GM18870 (cell line): ENCODE measurements at regions not wholly inside any gene's neighbourhood (a gene's known extent, or its start where the extent isn't known, plus 50 kb on each side); places are given as distances from the start of the nearest gene placed in this dataset.
"Not testable (repeated sequence)": the region's sequence is repeated elsewhere in the genome, so short reads cannot be mapped to it uniquely, and the experiment has no call there.

Experiments
- ATAC-seq: cut with Tn5 transposase; IDR thresholded peaks from one replicate; pipeline ENCODE4 v1.9.1; 2021; ENCODE audit warnings: moderate library complexity; ENCODE audit not compliant: unreplicated experiment

DNA sequence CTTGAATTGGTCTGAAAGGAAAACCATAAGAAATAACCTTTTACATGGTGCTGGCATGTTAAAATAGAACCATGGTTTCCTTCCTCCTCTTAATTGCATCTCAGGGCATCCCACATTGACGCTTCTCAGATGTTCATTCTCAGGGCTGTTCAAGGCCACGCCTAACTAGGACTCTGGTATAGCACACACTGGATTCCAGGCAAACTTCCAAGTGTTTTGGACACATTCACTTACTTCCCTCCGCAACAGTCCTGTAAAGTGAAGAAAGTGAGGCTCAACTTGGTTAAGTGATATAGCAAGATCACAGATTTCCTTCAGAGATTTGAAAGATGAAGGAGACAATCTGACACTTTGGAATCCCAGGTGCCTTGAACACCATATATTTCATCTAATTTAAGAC lies 244.8 kb downstream of the DUSP10 start:
- ATAC-seq, result no peak

DNA sequence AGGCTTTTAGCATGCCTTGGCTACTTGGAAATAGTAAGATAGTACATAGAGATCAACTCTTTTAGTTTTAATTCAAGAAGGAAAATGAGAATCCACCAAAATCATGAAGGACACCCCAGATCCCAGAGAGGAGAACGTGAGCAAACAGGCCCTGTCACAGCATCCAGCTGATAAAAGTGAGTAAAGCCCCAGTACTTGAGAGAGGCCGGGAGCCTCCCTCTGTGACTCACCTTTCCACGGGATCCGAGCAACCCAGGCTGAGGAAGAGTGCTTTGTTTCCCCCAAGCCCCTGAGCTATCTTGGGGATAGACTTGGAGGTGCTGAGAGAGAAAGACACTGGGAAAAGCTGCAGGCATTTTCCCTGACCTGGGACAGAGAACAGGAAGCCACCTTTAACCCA lies 238.6 kb downstream of the DUSP10 start:
- ATAC-seq, result no peak

DNA sequence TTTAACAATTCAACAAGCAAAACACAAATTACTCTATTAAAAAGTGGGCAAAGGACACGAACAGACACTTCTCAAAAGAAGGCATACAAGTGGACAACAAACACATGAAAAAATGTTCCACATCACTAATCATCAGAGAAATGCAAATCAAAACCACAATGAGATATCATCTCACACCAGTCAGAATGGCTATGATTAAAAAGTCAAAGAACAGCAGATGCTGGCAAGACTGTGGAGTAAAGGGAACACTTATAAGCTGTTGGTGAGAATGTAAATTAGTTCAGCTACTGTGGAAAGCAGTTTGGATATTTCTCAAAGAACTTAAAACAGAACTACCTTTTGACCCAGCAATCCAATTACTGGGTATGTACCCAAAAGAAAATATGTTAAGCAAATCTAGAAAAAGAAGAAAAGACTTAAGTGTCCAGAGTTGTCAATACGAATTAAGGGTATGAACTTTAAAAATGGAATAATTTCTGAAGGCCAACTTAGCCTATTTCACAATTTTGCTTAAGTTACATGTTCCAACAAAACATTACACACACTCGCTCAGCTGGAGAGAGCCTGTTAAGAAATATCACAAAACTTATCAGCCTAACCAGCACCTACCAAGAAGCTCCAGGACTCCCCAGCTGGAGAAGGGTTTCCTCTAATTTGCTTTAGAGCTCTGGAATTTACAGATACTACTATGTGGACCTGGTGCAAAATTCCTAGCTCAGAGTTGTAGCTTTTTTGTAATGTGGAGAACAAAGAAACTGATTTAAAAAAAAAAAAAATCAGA lies 232.1 kb downstream of the DUSP10 start:
- ATAC-seq, result no peak

DNA sequence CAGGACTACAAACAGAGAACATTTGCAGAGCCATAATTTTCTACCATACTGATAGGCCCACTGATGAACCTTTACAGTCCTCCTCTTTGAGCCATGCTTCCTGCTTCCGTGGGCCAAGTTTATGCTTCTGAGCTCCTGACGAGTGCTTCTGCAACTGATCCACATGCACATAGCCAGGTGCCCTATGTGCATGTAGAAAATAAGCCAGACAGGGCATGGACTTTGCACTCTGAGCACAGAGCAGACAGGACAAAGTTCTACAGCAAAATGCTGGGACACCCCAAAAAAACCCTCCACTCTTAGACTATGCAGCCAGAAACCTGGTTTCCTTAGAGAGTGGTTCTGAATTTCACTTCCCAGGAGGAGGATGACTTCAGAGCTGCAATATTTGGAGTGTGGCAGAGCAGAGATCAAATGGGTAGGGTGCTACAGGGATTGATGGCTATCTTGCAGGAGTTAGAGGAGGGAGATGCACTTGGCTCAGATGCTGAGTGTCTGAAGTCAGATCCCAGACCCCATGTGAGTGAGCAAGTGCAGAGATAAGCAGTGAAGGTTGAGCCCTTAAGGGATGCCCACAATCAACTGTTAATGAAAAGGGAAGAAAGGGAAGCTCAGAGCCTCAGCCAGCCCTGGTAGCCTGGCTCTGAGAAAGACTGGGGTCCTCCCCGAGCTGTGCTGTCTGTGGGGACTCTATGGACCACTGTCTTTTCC lies 230.9 kb downstream of the DUSP10 start:
- ATAC-seq, result no peak

DNA sequence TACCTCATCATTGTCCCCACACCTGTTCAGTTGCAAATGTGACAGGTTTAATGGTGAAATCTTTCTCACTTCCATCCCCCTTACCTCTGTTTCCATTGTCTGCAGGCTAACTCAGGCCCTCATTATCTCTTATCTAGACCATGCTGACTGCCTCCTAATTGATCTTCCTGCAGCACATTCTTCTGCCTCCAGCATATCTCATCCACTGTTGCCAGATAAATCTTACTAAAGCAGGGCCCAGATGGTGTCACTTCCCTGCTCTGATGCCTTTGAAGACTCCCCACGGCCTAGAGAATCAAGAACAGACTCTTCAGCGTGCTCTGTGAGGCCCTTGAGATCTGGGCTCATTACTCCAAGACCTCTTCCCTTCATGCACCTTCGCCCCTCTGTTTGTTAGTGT lies 230.1 kb downstream of the DUSP10 start:
- no peak for ATAC-seq

DNA sequence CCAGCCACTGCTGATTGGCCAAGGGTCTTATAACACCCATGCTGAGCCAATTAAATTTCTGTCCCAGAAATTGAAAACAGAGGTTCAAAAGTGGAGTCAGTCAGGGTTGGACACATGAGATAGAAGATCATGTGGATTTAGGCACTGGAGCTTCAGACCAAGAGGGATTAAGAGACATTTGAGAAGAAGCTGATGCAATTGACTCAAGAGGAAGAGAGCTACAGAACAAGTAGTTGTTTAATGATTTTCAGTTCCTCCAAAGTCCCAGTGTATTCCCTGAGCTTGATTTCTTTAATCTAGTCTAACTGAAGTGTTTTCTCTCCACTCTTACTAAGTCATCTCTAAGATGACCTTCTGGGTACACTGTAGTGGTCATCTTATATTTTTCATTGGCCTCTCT lies 227.1 kb downstream of the DUSP10 start:
- ATAC-seq, result no peak

DNA sequence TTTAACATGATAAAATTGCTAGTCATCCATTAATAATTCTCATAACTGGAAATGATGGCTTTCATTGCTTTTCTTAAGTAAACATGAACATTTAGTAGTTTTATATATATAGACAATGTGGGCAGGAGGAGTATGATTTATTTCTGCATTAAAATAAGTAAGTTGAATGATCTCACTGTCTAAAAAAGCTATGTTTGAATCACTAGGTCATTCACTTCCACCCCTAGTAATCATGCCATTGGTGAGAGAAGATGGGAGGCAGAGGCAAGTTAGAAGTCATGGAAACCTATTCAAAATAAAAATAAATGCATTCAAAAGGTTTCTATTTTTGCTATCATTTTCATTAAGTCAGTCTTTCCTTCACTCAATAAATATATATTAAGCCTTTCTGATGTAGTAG lies 226.4 kb downstream of the DUSP10 start:
- no peak for ATAC-seq

DNA sequence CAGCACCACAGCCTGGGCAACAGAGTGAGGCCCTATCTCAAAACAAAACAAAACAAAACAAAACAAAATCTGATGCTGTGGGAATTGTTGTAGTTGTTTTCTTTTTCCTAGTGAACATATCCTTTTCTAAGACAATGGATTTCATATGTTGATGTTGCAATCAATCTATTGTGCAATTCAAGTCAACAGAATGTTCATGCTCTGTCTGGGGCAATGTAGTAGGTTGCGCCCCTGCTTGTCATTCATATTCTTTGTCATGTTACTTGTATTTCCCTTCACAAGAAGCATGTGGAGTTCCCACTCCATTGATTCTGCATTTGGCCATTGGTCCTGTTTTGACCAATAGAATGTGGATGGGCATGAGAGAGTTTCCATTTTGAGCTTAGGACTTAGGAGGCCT lies 223.9 kb downstream of the DUSP10 start:
- ATAC-seq, result no peak

DNA sequence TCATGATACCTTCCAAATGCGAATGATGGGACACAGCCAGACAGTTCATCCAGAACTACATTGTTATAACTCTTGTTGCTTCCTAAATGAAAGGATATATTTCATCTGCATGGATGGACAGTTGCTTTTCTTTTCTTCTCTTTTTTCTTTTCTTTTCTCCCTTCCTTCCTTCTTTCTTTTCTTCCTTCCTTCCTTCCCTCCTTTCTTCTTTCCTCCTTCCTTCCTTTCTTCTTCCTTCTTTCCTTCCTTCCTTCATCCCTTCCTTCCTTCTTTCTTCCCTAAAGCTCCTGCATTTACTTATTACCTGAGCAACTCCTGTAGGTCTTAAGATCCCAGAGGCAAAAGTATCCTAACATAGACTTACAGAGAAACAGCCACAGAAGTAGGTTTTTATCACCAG lies 221.6 kb downstream of the DUSP10 start:
- ATAC-seq, result no peak

DNA sequence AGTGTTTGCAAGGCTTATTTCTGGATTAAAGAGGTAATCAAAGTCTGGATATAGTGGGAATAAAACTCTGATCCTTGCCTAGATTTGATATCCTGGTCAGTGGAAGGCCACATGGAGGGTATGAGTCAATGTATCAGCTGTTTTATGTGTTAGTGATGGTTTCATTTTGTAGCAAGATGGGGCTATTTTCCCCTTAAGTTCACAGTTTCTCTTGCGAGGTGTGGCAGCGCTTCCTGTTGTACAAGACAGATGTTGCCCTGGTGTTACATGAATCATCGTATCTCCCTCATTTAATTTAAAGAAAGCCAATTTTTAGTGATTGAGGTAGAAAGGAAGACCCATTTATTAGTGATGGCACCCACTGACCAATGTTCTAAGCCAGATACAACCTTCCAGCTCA lies 220.2 kb downstream of the DUSP10 start:
- ATAC-seq, result no peak

DNA sequence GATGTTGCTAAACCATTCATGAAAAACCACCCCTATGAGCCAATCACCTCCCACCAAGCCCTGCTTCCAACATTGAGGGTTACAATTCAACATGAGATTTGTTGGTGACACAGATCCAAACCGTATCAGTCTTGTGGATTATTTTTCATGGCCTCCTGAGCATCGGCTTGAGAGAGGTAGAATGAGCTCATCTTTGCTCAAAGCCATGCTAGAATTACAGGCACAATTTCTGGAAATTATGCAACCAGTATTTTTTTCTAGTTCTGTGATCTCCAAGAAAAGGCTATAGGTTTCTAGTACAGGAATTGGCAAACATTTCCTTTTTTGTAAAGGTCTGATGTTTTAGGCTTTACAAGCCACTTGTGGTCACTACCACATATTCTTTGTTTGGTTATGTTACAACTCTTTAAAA lies 219.4 kb downstream of the DUSP10 start:
- ATAC-seq, result no peak

DNA sequence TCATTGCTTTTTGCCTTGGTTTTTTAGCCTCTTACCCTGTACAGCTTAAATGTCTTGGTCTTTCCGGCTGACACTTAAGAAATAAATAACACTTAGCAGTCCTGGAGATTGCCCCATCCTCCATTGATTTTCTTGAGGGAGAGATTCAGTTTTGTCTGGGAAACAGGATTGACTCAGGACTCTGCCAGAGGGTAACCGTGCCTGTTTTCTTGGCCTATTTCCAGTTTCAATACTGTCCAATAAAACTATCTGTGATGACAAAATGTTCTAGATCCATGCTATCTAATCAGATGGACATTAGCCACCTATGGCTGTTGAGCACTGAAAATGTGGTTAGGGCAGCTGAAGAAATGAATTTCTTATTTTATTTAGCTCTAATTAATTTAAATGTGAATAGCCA lies 216.1 kb downstream of the DUSP10 start:
- ATAC-seq, result no peak

DNA sequence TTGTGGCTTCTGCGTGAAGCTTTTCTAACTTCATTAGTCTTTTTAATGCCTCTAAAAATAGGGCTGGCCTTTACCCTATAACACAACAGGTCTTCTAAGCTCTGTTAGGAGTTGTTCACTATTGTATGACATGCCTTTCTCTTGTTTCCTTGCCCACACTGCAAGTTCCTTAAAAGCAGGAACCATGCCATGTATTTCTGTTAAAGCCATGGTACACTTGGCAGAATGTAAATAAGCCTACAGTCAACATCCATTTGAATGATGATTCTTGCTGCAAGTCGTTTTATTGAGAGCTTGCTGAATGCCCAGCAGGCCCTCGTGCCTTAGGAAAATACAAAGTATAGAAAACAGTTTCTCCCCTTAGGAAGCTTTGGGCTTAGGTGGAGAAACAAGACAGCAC lies 214.6 kb downstream of the DUSP10 start:
- ATAC-seq, result no peak

DNA sequence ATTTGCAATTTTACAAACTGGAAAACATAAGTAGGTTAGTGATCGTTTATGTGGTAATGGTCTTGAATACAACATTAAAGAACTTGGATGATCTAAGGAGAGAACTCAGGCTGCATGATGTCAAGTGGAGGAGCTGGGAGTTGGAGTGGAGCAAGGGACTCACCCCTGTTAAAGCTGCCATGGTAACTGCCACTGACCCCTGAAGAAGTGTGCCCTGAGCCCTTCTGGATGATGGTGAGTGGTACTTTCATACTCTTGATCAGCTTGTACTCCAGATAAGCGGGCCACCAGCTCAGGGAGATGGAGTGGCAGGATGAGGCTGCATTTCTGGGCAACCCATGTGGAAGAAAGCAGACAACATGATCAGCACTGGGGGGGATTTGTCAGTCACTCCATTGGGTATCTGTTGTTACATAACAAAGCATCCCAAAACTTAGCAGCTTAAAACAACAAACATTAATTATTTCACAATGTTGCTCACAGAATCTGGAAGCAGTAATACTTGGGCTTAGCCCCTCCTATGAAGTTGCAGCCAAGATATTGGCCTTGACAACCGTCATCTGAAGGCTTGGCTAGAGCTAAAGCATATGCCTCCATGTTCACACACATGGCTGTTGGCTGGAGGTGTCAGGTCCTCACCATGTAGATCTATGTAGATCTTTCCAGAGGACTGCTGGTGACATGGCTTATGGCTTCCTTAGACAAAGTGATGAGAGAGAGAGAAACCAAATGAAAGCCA lies 213.8 kb downstream of the DUSP10 start:
- ATAC-seq, result no peak

DNA sequence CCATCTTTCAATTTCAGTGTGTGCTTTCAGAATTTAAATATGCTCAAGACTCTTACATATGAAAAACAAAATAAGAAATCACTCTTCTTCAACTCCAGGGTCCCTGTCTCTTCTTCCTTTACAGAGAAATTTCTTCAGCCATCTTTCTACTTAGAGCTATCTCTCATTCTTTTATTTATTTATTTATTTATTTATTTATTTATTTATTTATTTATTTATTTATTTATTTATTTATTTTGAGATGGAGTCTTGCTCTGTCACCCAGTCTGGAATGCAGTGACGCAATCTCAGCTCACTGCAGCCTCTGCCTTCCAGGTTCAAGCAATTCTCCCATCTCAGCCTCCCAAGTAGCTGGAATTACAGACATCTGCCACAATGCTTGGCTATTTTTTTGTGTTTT lies 211.7 kb downstream of the DUSP10 start:
- ATAC-seq, result not testable (repeated sequence)

DNA sequence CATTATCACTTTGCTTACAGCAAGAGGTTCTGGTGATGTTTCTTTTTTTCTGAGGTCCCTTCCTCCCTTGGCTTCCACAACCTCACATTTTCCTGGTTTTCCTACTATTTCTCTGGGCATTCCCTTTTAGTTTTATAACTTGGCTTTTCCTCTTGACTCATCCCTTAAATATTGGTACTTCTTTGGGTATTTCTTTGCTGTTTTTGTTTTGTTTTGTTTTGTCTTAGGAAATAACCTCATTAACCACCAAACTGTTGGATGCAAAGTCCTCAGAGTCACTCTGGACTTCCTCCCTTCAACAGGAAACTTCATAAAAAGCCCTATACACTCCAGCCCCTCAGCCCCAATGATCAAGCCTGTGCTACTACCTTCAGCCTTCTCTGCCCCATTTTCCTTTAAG lies 211.1 kb downstream of the DUSP10 start:
- ATAC-seq, result no peak

DNA sequence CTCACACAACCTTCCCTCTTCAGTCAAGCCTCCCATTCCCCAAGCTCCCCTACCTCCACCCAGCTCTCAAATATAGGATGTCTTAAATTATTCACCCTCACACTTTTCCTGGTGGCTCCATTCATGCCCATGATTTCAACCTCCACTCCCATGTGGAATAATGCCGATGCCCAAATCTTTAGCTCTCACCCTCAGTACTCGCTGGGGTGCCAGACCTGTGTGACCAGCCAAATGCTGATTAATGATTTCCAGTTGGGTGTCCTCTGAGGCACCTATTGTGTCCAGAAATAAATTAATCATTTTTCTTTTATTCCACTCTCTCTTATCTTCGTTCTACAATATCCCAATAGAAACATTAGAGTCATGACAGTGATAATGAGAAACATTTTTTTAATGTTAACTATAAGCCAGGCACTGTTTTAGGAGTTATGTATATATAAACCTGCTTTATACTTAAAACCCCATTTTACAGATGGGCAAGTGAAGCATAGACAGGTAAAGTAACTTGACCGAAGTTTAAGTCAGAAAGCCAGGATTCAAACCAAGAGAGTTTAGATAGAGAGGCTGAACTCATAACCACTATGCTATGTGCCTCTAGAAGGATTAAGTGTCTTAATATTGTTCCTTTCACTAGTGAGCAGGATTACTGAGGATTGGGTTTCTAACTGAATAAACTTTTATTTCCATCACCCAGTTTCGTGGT lies 209.7 kb downstream of the DUSP10 start:
- no peak for ATAC-seq

DNA sequence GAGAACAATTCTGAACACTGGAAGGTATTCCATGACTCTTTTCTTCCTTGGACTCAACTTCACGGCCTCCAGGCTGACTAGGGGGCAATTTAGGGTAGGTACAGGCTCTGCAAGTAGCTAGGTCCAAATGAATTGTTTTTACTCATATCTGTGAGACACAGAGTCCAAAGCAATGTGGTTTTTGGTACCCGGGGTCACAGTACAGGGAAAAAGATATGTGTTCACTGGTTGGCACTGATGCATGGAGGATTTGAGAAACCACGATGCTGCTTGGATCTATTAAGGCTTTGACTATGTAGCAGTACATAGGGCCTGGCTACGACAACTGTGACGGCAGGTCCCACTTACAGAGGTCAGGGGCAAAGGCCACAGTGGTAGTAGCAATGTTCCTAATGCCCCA lies 200.6 kb downstream of the DUSP10 start:
- ATAC-seq, result no peak

DNA sequence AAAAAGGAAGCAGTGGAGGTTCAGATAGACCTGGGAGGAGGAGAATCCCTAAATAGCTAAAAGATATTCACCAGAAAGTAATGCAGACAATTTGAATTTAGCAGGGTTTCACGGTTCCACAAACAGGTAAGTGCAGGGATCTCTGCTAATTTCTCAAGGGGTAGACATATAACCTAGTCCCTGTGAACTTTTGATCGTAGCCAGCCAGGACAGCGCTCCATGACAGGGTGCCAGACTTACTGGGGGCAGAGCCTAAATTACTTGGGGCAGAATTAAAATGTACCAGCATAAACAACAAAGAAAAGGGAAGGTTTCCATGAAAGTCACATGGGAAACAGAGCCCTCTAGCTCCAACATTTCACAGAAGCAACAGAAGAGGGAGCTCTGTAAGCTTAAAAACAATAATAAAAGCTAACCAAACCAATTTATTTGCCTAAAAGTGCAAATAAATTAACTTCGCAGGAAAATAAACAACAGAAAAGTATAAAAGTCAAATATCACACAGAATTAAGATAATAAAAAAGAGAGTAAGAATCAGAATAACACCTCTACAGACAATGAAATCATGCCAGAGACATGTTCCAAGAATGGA lies 198.3 kb downstream of the DUSP10 start:
- ATAC-seq, result no peak

DNA sequence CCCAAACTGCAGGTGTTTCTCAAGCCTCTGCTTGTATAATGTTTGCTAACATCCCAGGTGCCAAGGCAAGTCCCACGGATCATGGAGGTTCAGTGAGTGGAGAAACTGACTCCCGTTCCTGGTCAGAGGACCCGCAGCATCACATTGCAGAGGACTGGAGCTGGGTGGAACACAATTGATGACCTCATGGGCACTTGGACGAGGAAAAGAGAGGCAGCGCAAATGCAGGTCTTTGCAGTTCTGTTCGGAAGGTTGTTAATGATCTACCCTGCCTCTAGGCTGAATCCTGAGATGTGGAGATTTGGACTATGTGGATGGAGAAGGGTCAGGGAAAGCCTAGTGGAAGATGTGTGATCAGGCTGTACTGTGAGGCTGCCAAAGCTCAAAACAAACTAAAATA lies 192.9 kb downstream of the DUSP10 start:
- no peak for ATAC-seq

DNA sequence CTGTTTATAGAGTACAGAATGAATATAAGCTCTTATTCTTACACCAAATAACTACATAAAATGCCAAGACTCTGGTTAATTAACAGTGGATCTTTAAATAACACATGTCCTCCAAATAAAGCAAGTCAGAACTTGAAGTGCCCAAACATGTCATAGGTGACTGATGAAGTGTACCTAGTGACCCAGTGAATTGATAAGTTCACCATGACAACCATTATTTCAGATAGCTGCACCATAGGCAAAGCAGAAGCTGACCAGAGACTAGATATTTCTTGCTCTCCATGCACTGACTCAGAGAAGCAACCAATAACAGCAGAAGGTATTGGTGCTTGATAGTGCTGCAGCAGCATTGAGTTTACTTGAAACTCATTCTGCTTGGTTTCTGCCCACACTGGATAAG lies 192.1 kb downstream of the DUSP10 start:
- ATAC-seq, result no peak
